Liver (tissue), 8 donors: ENCODE measurements at regions not wholly inside any gene's neighbourhood (a gene's known extent, or its start where the extent isn't known, plus 50 kb on each side); places are given as distances from the start of the nearest gene placed in this dataset.

Experiments
- DNase-seq: peaks from one replicate; pipeline ENCODE4 v3.0.0-alpha.2; 2017; ENCODE audit warnings: low spot score
- H3K27ac ChIP-seq, 2 donors: one replicate each; pipeline ENCODE4 v1.7.0; 2013; ENCODE audit warnings: inconsistent platforms in 2 of 2, low read length in 2 of 2, control low read depth in 1 of 2, low read depth in 1 of 2, mild to moderate bottlenecking in 1 of 2
- H3K27me3 ChIP-seq, 4 donors: one replicate each; pipeline versions ENCODE4 v1.6.1 to v1.7.0; 2013; ENCODE audit warnings: low read length in 3 of 4, inconsistent platforms in 1 of 4, mild to moderate bottlenecking in 1 of 4, moderate library complexity in 1 of 4; ENCODE audit not compliant: control insufficient read depth in 4 of 4, insufficient read depth in 4 of 4
- H3K36me3 ChIP-seq, 4 donors: one replicate each; pipeline versions ENCODE4 v1.6.1 to v1.7.0; 2013; ENCODE audit warnings: low read length in 3 of 4, mild to moderate bottlenecking in 3 of 4, low read depth in 1 of 4, moderate library complexity in 1 of 4; ENCODE audit not compliant: control insufficient read depth in 4 of 4, insufficient read depth in 3 of 4
- H3K4me1 ChIP-seq, 4 donors: one replicate each; pipeline versions ENCODE4 v1.6.1 to v1.7.0; 2013; ENCODE audit warnings: low read length in 3 of 4, mild to moderate bottlenecking in 3 of 4, moderate library complexity in 1 of 4; ENCODE audit not compliant: control insufficient read depth in 4 of 4, insufficient read depth in 4 of 4
- H3K4me3 ChIP-seq, 3 donors: one replicate each; pipeline versions ENCODE4 v1.6.1 to v1.7.0; 2013; ENCODE audit warnings: low read length in 3 of 3, control low read depth in 1 of 3, low read depth in 1 of 3, mild to moderate bottlenecking in 1 of 3
- H3K9ac ChIP-seq, 2 donors: one replicate each; pipeline ENCODE4 v1.7.0; 2013; ENCODE audit warnings: low read length in 2 of 2, mild to moderate bottlenecking in 2 of 2, moderate library complexity in 2 of 2, control low read depth in 1 of 2, low read depth in 1 of 2
- H3K9me3 ChIP-seq, 4 donors: one replicate each; pipeline versions ENCODE4 v1.6.1 to v1.7.0; 2013; ENCODE audit warnings: low read length in 3 of 4; ENCODE audit not compliant: control insufficient read depth in 4 of 4
- ATF3 ChIP-seq: IDR thresholded peaks from 2 replicates; pipeline ENCODE4 v1.6.1; 2016; ENCODE audit warnings: antibody characterized with exemption
- CTCF ChIP-seq: fragments of 150-350 bp; IDR thresholded peaks from 2 replicates; pipeline ENCODE4 v1.5.1; 2017; ENCODE audit warnings: improper control_type of control experiment, low read depth, low read length; ENCODE audit not compliant: missing input control
- EGR1 ChIP-seq, 2 donors: IDR thresholded peaks; 2 replicates each; pipeline ENCODE4 v1.6.1; 2016 to 2018; ENCODE audit warnings: antibody characterized with exemption in 2 of 2, low read depth in 2 of 2
- FOXA1 ChIP-seq: IDR thresholded peaks from 2 replicates; pipeline ENCODE4 v1.6.1; 2016; ENCODE audit warnings: antibody characterized with exemption
- FOXA2 ChIP-seq: IDR thresholded peaks from 2 replicates; pipeline ENCODE4 v1.6.1; 2016; ENCODE audit warnings: antibody characterized with exemption
- GABPA ChIP-seq, 2 donors: IDR thresholded peaks in 1 of 2; conservative IDR thresholded peaks in 1 of 2; 2 replicates each; pipeline ENCODE4 v1.6.1; 2016; ENCODE audit warnings: antibody characterized with exemption in 2 of 2, mild to moderate bottlenecking in 1 of 2, moderate library complexity in 1 of 2
- HNF4A ChIP-seq, 2 donors: conservative IDR thresholded peaks; 2 replicates each; pipeline ENCODE4 v1.6.1; 2016; ENCODE audit warnings: antibody characterized with exemption in 2 of 2, mild to moderate bottlenecking in 2 of 2
- HNF4G ChIP-seq: IDR thresholded peaks from 2 replicates; pipeline ENCODE4 v1.6.1; 2016; ENCODE audit warnings: antibody characterized with exemption
- JUND ChIP-seq, 2 donors: IDR thresholded peaks; 2 replicates each; pipeline ENCODE4 v1.6.1; 2016; ENCODE audit warnings: antibody characterized with exemption in 2 of 2
- MAX ChIP-seq: IDR thresholded peaks from 2 replicates; pipeline ENCODE4 v1.6.1; 2016; ENCODE audit warnings: antibody characterized with exemption
- NR2F2 ChIP-seq: IDR thresholded peaks from 2 replicates; pipeline ENCODE4 v1.6.1; 2016; ENCODE audit warnings: antibody characterized with exemption
- REST ChIP-seq: IDR thresholded peaks from 2 replicates; pipeline ENCODE4 v1.6.1; 2016; ENCODE audit warnings: antibody characterized with exemption, mild to moderate bottlenecking
- RXRA ChIP-seq, 2 donors: IDR thresholded peaks; 2 replicates each; pipeline ENCODE4 v1.6.1; 2017 to 2018; ENCODE audit warnings: antibody characterized with exemption in 2 of 2, mild to moderate bottlenecking in 1 of 2
- SP1 ChIP-seq: IDR thresholded peaks from 2 replicates; pipeline ENCODE4 v1.6.1; 2018; ENCODE audit warnings: antibody characterized with exemption, mild to moderate bottlenecking
- TAF1 ChIP-seq: conservative IDR thresholded peaks from 2 replicates; pipeline ENCODE4 v1.6.1; 2016; ENCODE audit warnings: antibody characterized with exemption, mild to moderate bottlenecking
- YY1 ChIP-seq: IDR thresholded peaks from 2 replicates; pipeline ENCODE4 v1.6.1; 2016; ENCODE audit warnings: antibody characterized with exemption, mild to moderate bottlenecking
- ZBTB33 ChIP-seq: IDR thresholded peaks from 2 replicates; pipeline ENCODE4 v1.6.1; 2016; ENCODE audit warnings: antibody characterized with exemption
- WGBS: extraction: QIAGEN DNeasy Blood & Tissue Kit; methylation state at CpG from one replicate; pipeline ENCODE4 v1.1.7; 2013; 5-methylcytosine and 5-hydroxymethylcytosine counted together
- donor health status: healthy.
- donor health status: healthy.
- donor health status: healthy.
- donor health status: healthy.
- donor health status: healthy.

- WGBS: 44% methylated on average over 12 of the region's 12 CpGs
- Histone ChIP-seq H3K36me3 (no peaks in the 10 kb centered on the region), H3K27ac (no peak overlapping the region), H3K9ac (no peak overlapping the region), H3K27me3 (peaks cover 0 to 3% (median 0%) of the 10 kb centered on the region in 4 donors), H3K4me1 (no peaks in the 10 kb centered on the region), H3K9me3 (no peaks in the 10 kb centered on the region), H3K4me3 (no peak overlapping the region)
- DNase-seq: no peak
- TF ChIP-seq RXRA (IDR thresholded peaks at IDR 0.05) (peak; percentile 45 to 59), TAF1 (no peak)
Observed at GRCh38 chr10:131444862-131445461, 133.4 kb upstream of the TCERG1L start.

- Histone ChIP-seq H3K4me1 (no peaks in the 10 kb centered on the region), H3K9me3 (no peaks in the 10 kb centered on the region), H3K36me3 (no peaks in the 10 kb centered on the region), H3K9ac (no peak overlapping the region), H3K27ac (no peak overlapping the region), H3K4me3 (no peak overlapping the region), H3K27me3 (peaks cover 0 to 3% (median 0%) of the 10 kb centered on the region in 4 donors)
- no peak for DNase-seq
- 69% methylated on average over 8 of the region's 8 CpGs for whole genome bisulfite sequencing
- no peak for TF ChIP-seq CTCF
- TF ChIP-seq FOXA1: no peak
- no peak for TF ChIP-seq RXRA (IDR thresholded peaks at IDR 0.05)
- no peak for TF ChIP-seq REST
Observed at GRCh38 chr10:131445623-131446022, 134.1 kb upstream of the TCERG1L start.

GRCh38 chr10:131446171-131446570 lies 134.7 kb upstream of the TCERG1L start:
- peaks cover 0 to 3% (median 0%) of the 10 kb centered on the region in 4 donors for H3K27me3 ChIP-seq
- H3K4me3 ChIP-seq: no peak overlapping the region
- no peak for TF ChIP-seq ATF3
- no peak for TF ChIP-seq NR2F2
- TF ChIP-seq SP1: no peak
- TF ChIP-seq FOXA1: no peak
- TF ChIP-seq HNF4A (conservative IDR thresholded peaks at IDR 0.05): no peak
- TF ChIP-seq MAX: no peak
- TF ChIP-seq HNF4G: no peak
- TF ChIP-seq ZBTB33: no peak
- TF ChIP-seq EGR1 (IDR thresholded peaks at IDR 0.05; ENCODE audit: low read depth in 2 of 2): no peak
- TF ChIP-seq GABPA (IDR thresholded peaks at IDR 0.05 in 1 of 2, conservative IDR thresholded peaks at IDR 0.05 in 1 of 2): no peak
- no peak for TF ChIP-seq TAF1
- TF ChIP-seq CTCF: no peak
- no peak for TF ChIP-seq RXRA (IDR thresholded peaks at IDR 0.05)
- TF ChIP-seq JUND (IDR thresholded peaks at IDR 0.05): no peak
- TF ChIP-seq YY1: no peak
- TF ChIP-seq FOXA2: no peak
- no peak for DNase-seq
- H3K36me3 ChIP-seq: no peaks in the 10 kb centered on the region
- no peak overlapping the region for H3K27ac ChIP-seq
- WGBS: 88% methylated on average over 12 of the region's 12 CpGs
- H3K4me1 ChIP-seq: no peaks in the 10 kb centered on the region
- no peak overlapping the region for H3K9ac ChIP-seq
- H3K9me3 ChIP-seq: no peaks in the 10 kb centered on the region
